ENCODE measurements at regions not wholly inside any gene's neighbourhood (a gene's known extent, or its start where the extent isn't known, plus 50 kb on each side); places are given as distances from the start of the nearest gene placed in this dataset.
"Not testable (repeated sequence)": the region's sequence is repeated elsewhere in the genome, so short reads cannot be mapped to it uniquely, and the experiment has no call there.

GRCh38 chr1:81547261-81547911 lies 253.3 kb upstream of the ADGRL2 start:
- DNase-seq (ENCODE audit: low spot score) (no peak), FAIRE-seq (no peak)

GRCh38 chr1:81545734-81546133 lies 255.0 kb upstream of the ADGRL2 start:
- DNase-seq (ENCODE audit: low spot score): no peak
- no peak for FAIRE-seq

GRCh38 chr1:81543764-81544163 lies 257.0 kb upstream of the ADGRL2 start:
- DNase-seq (ENCODE audit: low spot score) (no peak), FAIRE-seq (no peak)

GRCh38 chr1:81542196-81542595 lies 258.5 kb upstream of the ADGRL2 start:
- DNase-seq (ENCODE audit: low spot score): no peak
- FAIRE-seq: no peak

GRCh38 chr1:81540216-81540615 lies 260.5 kb upstream of the ADGRL2 start:
- DNase-seq (ENCODE audit: low spot score): no peak
- no peak for FAIRE-seq

- FAIRE-seq (no peak), DNase-seq (ENCODE audit: low spot score) (no peak)
Observed at GRCh38 chr1:81529014-81529413, 271.7 kb upstream of the ADGRL2 start.

GRCh38 chr1:81525085-81525484 lies 275.6 kb upstream of the ADGRL2 start:
- FAIRE-seq (no peak), DNase-seq (ENCODE audit: low spot score) (no peak)

GRCh38 chr1:81519987-81520386 lies 280.7 kb upstream of the ADGRL2 start:
- DNase-seq (ENCODE audit: low spot score): no peak
- FAIRE-seq: no peak

- DNase-seq (ENCODE audit: low spot score) (no peak), FAIRE-seq (no peak)
Observed at GRCh38 chr1:81517987-81518386, 282.7 kb upstream of the ADGRL2 start.

GRCh38 chr1:81513796-81514354 lies 286.9 kb upstream of the ADGRL2 start:
- FAIRE-seq (no peak), DNase-seq (ENCODE audit: low spot score) (no peak)

- DNase-seq (ENCODE audit: low spot score) (no peak), FAIRE-seq (no peak)
Observed at GRCh38 chr1:81512252-81513003, 288.3 kb upstream of the ADGRL2 start.

- DNase-seq (ENCODE audit: low spot score) (no peak), FAIRE-seq (no peak)
Observed at GRCh38 chr1:81511281-81511680, 289.5 kb upstream of the ADGRL2 start.

- FAIRE-seq (no peak), DNase-seq (ENCODE audit: low spot score) (no peak)
Observed at GRCh38 chr1:81510701-81511100, 290.0 kb upstream of the ADGRL2 start.

- DNase-seq (ENCODE audit: low spot score) (no peak), FAIRE-seq (no peak)
Observed at GRCh38 chr1:81509594-81509993, 291.1 kb upstream of the ADGRL2 start.

GRCh38 chr1:81506699-81507098 lies 294.0 kb upstream of the ADGRL2 start:
- DNase-seq (ENCODE audit: low spot score): no peak
- no peak for FAIRE-seq

GRCh38 chr1:81505831-81506230 lies 294.9 kb upstream of the ADGRL2 start:
- FAIRE-seq: no peak
- DNase-seq (ENCODE audit: low spot score): no peak

GRCh38 chr1:81504820-81505219 lies 295.9 kb upstream of the ADGRL2 start:
- not testable (repeated sequence) for FAIRE-seq; DNase-seq (ENCODE audit: low spot score)

- peak; percentile 32 for FAIRE-seq
- DNase-seq (ENCODE audit: low spot score): not testable (repeated sequence)
Observed at GRCh38 chr1:81502705-81503104, 298.0 kb upstream of the ADGRL2 start.

GRCh38 chr1:81501485-81501884 lies 299.2 kb upstream of the ADGRL2 start:
- FAIRE-seq; DNase-seq (ENCODE audit: low spot score): not testable (repeated sequence)

GRCh38 chr1:81499487-81499886 lies 301.2 kb upstream of the ADGRL2 start:
- DNase-seq (ENCODE audit: low spot score): no peak
- FAIRE-seq: no peak

GRCh38 chr1:81498471-81499462 lies 302.0 kb upstream of the ADGRL2 start:
- no peak for FAIRE-seq
- no peak for DNase-seq (ENCODE audit: low spot score)

Data from urothelium cell line (cell line).